ENCODE measurements at regions not wholly inside any gene's neighbourhood (a gene's known extent, or its start where the extent isn't known, plus 50 kb on each side); places are given as distances from the start of the nearest gene placed in this dataset.
"Not testable (repeated sequence)": the region's sequence is repeated elsewhere in the genome, so short reads cannot be mapped to it uniquely, and the experiment has no call there.

DNA sequence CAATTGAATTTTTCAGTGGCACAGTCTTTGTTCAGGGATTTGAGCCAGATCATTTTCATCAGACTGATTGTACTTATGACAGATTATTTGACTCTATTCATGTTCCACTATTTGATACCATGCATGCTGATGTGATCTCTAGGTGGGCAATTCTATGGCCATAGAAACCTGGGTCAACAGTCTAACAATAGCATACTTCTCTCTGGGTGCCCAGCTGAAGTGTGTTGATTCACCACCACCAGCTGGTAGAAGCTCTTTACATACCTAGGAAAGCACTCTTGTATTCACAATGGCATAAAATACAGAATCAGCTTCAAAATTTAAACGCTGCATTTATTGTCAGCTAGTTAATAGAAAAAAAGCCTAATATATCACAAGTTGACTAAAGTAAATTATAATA lies 90.2 kb upstream of the TMTC2 start:
- no peak for DNase-seq (ENCODE audit: low spot score)
- Mint-ChIP-seq H3K9me3 (ENCODE audit: low read depth) (no peaks in the 10 kb centered on the region), H3K27me3 (ENCODE audit: low read depth) (peaks cover 9% of the 10 kb centered on the region), H3K4me1 (ENCODE audit: low read depth) (peaks cover 10% of the 10 kb centered on the region), H3K27ac (ENCODE audit: unreplicated experiment) (no peak overlapping the region), H3K36me3 (ENCODE audit: low read depth) (no peaks in the 10 kb centered on the region), H3K4me3 (ENCODE audit: unreplicated experiment) (no peak overlapping the region)
- TF ChIP-seq, protein P1, sequence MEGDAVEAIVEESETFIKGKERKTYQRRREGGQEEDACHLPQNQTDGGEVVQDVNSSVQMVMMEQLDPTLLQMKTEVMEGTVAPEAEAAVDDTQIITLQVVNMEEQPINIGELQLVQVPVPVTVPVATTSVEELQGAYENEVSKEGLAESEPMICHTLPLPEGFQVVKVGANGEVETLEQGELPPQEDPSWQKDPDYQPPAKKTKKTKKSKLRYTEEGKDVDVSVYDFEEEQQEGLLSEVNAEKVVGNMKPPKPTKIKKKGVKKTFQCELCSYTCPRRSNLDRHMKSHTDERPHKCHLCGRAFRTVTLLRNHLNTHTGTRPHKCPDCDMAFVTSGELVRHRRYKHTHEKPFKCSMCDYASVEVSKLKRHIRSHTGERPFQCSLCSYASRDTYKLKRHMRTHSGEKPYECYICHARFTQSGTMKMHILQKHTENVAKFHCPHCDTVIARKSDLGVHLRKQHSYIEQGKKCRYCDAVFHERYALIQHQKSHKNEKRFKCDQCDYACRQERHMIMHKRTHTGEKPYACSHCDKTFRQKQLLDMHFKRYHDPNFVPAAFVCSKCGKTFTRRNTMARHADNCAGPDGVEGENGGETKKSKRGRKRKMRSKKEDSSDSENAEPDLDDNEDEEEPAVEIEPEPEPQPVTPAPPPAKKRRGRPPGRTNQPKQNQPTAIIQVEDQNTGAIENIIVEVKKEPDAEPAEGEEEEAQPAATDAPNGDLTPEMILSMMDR (IDR thresholded peaks at IDR 0.05): no peak

DNA sequence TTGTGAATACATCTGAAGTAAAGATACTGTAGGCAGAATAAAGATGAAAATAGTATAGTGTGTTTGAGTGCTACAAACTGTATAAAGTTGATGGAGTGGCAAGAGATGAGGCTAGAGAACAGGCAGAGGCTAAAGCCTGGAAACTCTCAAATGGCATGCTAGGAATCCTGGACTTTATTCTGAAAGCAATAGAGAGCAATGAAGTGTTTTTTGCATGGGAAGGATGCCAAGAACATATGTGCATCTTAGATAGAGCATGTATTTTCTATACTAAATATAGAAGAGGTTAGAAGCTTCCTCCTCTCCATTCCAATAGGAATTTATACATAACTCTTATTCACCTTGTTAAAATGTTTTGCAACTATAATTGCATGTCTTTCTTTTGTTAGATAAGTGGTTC lies 86.3 kb upstream of the TMTC2 start:
- TF ChIP-seq, protein P1 (IDR thresholded peaks at IDR 0.05): no peak
- Mint-ChIP-seq H3K9me3 (ENCODE audit: low read depth) (no peaks in the 10 kb centered on the region), H3K4me1 (ENCODE audit: low read depth) (peaks cover 10% of the 10 kb centered on the region), H3K27me3 (ENCODE audit: low read depth) (peaks cover 4% of the 10 kb centered on the region), H3K36me3 (ENCODE audit: low read depth) (no peaks in the 10 kb centered on the region), H3K27ac (ENCODE audit: unreplicated experiment) (no peak overlapping the region), H3K4me3 (ENCODE audit: unreplicated experiment) (no peak overlapping the region)
- no peak for DNase-seq (ENCODE audit: low spot score)

DNA sequence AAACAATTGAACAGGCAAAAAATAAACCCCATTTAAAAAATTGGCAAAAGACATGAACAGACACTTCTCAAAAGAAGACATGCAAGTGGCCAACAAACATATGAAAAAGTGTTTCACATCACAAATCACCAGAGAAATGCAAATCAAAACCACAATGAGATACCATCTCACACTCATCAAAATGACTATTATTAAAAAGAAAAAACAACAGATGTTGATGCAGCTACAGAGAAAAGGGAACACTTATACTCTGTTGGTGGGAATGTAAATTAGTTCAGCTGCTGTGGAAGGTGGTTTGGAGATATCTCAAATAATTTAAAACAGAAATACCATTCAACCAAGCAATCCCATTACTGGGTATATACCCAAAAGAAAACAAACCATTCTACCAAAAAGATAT lies 83.1 kb upstream of the TMTC2 start:
- not testable (repeated sequence) for H3K9me3 Mint-ChIP-seq (ENCODE audit: low read depth); H3K27ac Mint-ChIP-seq (ENCODE audit: unreplicated experiment); DNase-seq (ENCODE audit: low spot score); H3K36me3 Mint-ChIP-seq (ENCODE audit: low read depth); H3K27me3 Mint-ChIP-seq (ENCODE audit: low read depth); H3K4me3 Mint-ChIP-seq (ENCODE audit: unreplicated experiment)
- peaks cover 15% of the 10 kb centered on the region for H3K4me1 Mint-ChIP-seq (ENCODE audit: low read depth)

DNA sequence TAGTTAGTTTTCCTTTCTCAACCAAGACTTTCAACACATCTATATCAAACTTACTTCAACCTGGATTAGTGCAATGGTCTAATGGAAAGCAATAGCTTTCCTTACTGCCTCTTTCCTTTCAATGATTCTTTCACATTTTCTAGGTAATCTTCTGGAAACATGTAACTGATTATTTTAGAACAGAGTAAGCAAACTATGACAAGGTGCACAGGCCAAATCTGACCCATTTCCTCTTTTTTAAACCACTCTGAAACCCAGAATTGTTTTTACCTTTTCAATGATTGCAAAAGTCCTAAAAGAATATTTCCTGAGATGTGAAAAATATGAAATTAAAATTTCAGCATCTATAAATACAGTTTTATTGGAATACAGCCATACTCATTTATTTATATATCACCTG lies 81.6 kb upstream of the TMTC2 start:
- no peak for DNase-seq (ENCODE audit: low spot score)
- Mint-ChIP-seq H3K27ac (ENCODE audit: unreplicated experiment) (no peak overlapping the region), H3K36me3 (ENCODE audit: low read depth) (no peaks in the 10 kb centered on the region), H3K9me3 (ENCODE audit: low read depth) (no peaks in the 10 kb centered on the region), H3K4me3 (ENCODE audit: unreplicated experiment) (no peak overlapping the region), H3K4me1 (ENCODE audit: low read depth) (peaks cover 20% of the 10 kb centered on the region), H3K27me3 (ENCODE audit: low read depth) (peaks cover 2% of the 10 kb centered on the region)
- TF ChIP-seq, protein P1 (IDR thresholded peaks at IDR 0.05): no peak

DNA sequence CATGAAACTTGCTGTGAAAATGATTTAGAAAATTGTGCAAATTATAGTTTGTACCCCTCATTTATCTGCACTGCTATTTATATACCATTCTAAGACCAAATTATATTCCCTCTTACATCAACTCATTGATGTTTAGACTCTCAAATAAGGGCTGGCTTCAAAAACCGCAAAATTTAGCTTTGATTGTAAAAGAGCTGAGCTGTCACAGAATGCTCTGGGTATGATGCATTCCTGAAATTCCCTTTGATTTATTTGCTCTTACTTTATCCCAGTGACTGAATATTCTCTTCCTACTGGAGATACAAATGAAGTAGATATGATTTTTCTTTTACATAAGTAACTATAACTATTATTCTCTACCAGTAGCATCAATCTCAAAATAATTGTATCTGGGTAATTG lies 78.0 kb upstream of the TMTC2 start:
- Mint-ChIP-seq H3K27ac (ENCODE audit: unreplicated experiment) (no peak overlapping the region), H3K27me3 (ENCODE audit: low read depth) (peaks cover 2% of the 10 kb centered on the region), H3K4me1 (ENCODE audit: low read depth) (peaks cover 13% of the 10 kb centered on the region), H3K9me3 (ENCODE audit: low read depth) (no peaks in the 10 kb centered on the region), H3K36me3 (ENCODE audit: low read depth) (no peaks in the 10 kb centered on the region), H3K4me3 (ENCODE audit: unreplicated experiment) (no peak overlapping the region)
- DNase-seq (ENCODE audit: low spot score): no peak
- TF ChIP-seq, protein P1 (IDR thresholded peaks at IDR 0.05): no peak

DNA sequence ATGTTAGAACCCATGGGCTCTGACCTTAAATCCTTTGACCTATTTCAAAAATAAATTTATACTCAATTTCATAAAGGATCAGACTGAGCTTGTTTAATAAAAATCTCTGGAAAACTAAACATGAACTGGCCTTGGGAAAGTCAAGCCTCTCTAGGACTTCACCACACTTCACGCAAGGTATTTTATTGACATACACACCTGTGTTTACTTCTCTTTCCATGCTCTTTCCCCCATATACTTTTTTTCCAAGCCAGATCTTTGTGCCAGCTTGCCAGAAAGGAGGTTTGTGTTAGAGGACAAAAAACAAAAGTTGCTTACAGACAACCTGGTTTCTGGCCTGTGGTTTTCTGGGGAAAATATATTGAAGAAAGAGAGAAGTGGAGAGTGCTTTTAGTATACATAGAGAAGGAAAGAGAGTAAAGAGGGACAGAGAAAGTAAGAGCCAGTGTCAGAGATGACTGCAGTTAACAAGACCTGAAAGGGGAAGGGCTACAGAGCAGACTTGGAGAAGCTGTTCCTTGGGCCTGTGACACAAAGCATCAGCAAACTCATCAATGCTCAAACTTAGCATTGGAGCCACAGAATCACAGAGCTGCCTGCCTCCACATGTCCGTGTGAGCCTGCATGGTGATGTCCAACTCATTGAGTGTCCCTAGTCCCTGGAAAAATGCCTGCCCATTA lies 77.3 kb upstream of the TMTC2 start:
- DNase-seq (ENCODE audit: low spot score): no peak
- H3K27me3 Mint-ChIP-seq (ENCODE audit: low read depth): peaks cover 5% of the 10 kb centered on the region
- TF ChIP-seq, protein P1 (IDR thresholded peaks at IDR 0.05): no peak
- H3K9me3 Mint-ChIP-seq (ENCODE audit: low read depth): no peaks in the 10 kb centered on the region
- no peak overlapping the region for H3K27ac Mint-ChIP-seq (ENCODE audit: unreplicated experiment)
- peaks cover 13% of the 10 kb centered on the region for H3K4me1 Mint-ChIP-seq (ENCODE audit: low read depth)
- no peaks in the 10 kb centered on the region for H3K36me3 Mint-ChIP-seq (ENCODE audit: low read depth)
- no peak overlapping the region for H3K4me3 Mint-ChIP-seq (ENCODE audit: unreplicated experiment)
